D721Med (cell line): ENCODE measurements at regions not wholly inside any gene's neighbourhood (a gene's known extent, or its start where the extent isn't known, plus 50 kb on each side); places are given as distances from the start of the nearest gene placed in this dataset.

Experiments
- DNase-seq: peaks from one replicate; pipeline ENCODE4 v3.0.0; 2011; ENCODE audit warnings: low spot score; ENCODE audit not compliant: insufficient read length
- FAIRE-seq: peaks from 2 replicates; lab custom pipeline; 2011; peaks lifted over from hg19 to GRCh38; lab: Jason Lieb, UNC
- TF ChIP-seq, protein P1 (sequence below): IDR thresholded peaks from 2 replicates; pipeline ENCODE4 v1.5.1; 2012; ENCODE audit warnings: mild to moderate bottlenecking, control low read depth; ENCODE audit not compliant: insufficient read depth; ENCODE audit errors: missing control alignments

DNA sequence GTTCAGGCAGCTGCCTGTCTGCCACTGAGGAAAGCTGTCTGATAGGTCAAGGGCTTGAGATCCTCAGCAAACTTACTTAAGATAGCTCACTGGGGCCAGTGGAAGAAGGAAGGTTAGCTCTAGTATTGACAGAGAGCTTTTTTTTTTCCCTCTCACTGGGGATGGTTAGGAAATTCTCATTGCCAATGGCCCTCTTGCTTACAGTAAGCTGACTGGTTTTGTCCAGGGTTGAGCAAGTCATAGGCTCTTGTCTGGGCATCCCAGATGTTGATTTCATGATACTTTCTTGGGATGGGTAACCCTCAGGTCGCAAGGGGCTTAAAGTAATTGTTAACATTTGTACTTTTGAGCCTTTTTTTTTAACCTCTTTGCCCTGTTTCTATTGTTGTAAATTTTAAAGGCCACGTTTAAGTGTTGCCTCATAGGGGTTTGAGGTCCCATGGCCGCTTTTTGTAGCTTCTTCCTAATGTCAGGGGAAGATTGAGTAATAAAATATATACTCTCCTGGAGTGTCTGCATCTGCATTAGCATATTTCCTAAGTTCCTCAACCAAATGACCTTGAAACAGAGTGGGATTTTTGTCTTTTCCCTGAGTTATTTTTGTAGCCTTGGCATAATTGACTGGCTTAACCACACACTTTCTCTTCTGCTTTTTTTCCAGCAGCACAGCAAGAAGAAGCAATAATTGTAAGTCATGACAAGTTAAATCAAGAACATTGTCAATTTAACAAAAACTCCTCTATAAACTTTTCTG, 716.0 kb downstream of the LRFN5 start:
- FAIRE-seq (no peak), DNase-seq (no peak)
- TF ChIP-seq, protein P1, sequence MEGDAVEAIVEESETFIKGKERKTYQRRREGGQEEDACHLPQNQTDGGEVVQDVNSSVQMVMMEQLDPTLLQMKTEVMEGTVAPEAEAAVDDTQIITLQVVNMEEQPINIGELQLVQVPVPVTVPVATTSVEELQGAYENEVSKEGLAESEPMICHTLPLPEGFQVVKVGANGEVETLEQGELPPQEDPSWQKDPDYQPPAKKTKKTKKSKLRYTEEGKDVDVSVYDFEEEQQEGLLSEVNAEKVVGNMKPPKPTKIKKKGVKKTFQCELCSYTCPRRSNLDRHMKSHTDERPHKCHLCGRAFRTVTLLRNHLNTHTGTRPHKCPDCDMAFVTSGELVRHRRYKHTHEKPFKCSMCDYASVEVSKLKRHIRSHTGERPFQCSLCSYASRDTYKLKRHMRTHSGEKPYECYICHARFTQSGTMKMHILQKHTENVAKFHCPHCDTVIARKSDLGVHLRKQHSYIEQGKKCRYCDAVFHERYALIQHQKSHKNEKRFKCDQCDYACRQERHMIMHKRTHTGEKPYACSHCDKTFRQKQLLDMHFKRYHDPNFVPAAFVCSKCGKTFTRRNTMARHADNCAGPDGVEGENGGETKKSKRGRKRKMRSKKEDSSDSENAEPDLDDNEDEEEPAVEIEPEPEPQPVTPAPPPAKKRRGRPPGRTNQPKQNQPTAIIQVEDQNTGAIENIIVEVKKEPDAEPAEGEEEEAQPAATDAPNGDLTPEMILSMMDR, result no peak

GRCh38 chr14:42319996-42320395, 713.3 kb downstream of the LRFN5 start:
- no peak for FAIRE-seq
- no peak for DNase-seq
- TF ChIP-seq, protein P1, result no peak

DNA sequence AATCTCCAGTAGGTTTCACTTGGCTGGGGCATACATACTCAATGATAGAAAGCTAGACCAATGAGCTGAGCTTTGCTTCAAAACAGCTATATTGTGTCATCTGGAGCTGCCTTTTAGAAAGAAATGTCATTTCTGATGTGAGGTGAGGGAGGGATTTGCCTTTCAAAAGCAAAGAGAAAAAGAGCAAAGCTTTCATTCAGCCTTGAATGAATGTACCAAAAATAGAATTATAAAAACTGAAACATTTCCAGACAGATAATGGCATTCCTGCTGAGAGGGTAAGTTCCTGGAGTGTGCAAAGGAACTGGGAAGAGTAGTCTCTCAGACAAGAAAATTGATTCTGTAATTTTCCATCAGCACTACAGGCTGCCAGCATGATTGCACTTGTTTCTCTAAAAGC, 710.0 kb downstream of the LRFN5 start:
- TF ChIP-seq, protein P1, result no peak
- FAIRE-seq, result no peak
- DNase-seq, result no peak

GRCh38 chr14:42311876-42312275, 705.2 kb downstream of the LRFN5 start:
- TF ChIP-seq, protein P1, result no peak
- no peak for DNase-seq
- FAIRE-seq, result no peak

- TF ChIP-seq, protein P1, result no peak
- FAIRE-seq, result no peak
Observed at GRCh38 chr14:42307239-42307825, 700.7 kb downstream of the LRFN5 start.

GRCh38 chr14:42299692-42300091, 693.0 kb downstream of the LRFN5 start:
- FAIRE-seq (no peak), DNase-seq (no peak)
- TF ChIP-seq, protein P1, result no peak

More at GRCh38 chr14:42307239-42307825, 700.7 kb downstream of the LRFN5 start:
- DNase-seq, result no peak

- FAIRE-seq (no peak), DNase-seq (no peak)
- TF ChIP-seq, protein P1, result no peak
Observed at GRCh38 chr14:42293180-42293579, 686.5 kb downstream of the LRFN5 start.
